BE2C (cell line): ENCODE measurements at regions not wholly inside any gene's neighbourhood (a gene's known extent, or its start where the extent isn't known, plus 50 kb on each side); places are given as distances from the start of the nearest gene placed in this dataset.

Experiments used
- DNase-seq: peaks from one replicate; pipeline ENCODE4 v3.0.0-alpha.2; 2020
- H3K27me3 ChIP-seq: fragments of 250-450 bp; sonication (Bioruptor Pico); 2 replicates; pipeline ENCODE4 v1.5.1; 2020; ENCODE audit warnings: mild to moderate bottlenecking
- H3K36me3 ChIP-seq: fragments of 250-450 bp; sonication (Bioruptor Pico); 2 replicates; pipeline ENCODE4 v1.5.1; 2020; ENCODE audit warnings: mild to moderate bottlenecking
- H3K4me1 ChIP-seq: fragments of 250-450 bp; sonication (Bioruptor Pico); 2 replicates; pipeline ENCODE4 v1.5.1; 2020
- H3K4me3 ChIP-seq: 2 replicates; pipeline ENCODE4 v1.5.1; 2011; ENCODE audit warnings: low read depth, low read length
- H3K9me3 ChIP-seq: fragments of 250-450 bp; sonication (Bioruptor Pico); 2 replicates; pipeline ENCODE4 v1.5.1; 2020
- TF ChIP-seq, protein P1 (sequence below): IDR thresholded peaks from 2 replicates; pipeline ENCODE4 v1.5.1; 2012; ENCODE audit warnings: mild to moderate bottlenecking, low read depth, low read length

DNA sequence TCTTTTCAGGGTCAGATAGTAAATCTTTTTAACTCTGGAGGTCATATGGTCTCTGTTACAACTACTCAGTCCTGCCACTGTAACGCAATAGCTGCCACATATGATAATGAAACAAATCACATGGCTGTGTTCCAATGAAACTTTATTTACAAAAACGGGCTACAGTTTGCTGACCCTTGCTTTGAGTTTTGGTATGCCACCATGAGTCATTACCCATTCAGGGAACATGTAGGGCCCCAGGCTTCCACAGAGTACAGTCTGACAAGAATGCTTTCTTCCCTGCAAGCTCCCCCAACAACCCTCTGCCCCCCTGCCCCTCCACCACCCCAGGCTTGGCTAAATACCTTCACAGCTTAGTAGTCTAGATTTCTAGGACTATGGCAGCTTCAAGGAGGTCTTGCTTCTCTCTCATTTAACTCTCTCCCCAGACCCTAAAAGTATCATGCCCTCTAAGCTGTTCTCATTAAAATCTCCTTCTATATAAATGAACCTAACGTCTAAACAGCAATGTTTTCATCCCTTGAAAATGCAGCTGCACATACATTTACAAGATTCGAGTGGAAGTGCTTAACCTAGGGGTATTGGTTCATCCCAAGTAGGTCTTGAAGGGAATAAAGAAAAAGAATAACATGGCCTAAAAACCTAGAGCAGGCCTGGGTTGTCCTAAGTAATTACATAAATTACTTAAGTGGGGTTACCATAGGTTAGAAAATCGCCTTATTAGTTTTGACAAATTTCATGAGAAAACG lies 117.8 kb upstream of the PRICKLE2 start:
- H3K4me1 ChIP-seq = peaks cover 14% of the 10 kb centered on the region
- TF ChIP-seq, protein P1, sequence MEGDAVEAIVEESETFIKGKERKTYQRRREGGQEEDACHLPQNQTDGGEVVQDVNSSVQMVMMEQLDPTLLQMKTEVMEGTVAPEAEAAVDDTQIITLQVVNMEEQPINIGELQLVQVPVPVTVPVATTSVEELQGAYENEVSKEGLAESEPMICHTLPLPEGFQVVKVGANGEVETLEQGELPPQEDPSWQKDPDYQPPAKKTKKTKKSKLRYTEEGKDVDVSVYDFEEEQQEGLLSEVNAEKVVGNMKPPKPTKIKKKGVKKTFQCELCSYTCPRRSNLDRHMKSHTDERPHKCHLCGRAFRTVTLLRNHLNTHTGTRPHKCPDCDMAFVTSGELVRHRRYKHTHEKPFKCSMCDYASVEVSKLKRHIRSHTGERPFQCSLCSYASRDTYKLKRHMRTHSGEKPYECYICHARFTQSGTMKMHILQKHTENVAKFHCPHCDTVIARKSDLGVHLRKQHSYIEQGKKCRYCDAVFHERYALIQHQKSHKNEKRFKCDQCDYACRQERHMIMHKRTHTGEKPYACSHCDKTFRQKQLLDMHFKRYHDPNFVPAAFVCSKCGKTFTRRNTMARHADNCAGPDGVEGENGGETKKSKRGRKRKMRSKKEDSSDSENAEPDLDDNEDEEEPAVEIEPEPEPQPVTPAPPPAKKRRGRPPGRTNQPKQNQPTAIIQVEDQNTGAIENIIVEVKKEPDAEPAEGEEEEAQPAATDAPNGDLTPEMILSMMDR = no peak
- DNase-seq = no peak
- H3K4me3 ChIP-seq = no peak overlapping the region
- H3K27me3 ChIP-seq = no peaks in the 10 kb centered on the region
- H3K9me3 ChIP-seq = no peaks in the 10 kb centered on the region
- H3K36me3 ChIP-seq = no peaks in the 10 kb centered on the region

GRCh38 chr3:64341296-64341695 lies 116.0 kb upstream of the PRICKLE2 start:
- H3K4me3 ChIP-seq = no peak overlapping the region
- H3K9me3 ChIP-seq = no peaks in the 10 kb centered on the region
- TF ChIP-seq, protein P1 = no peak
- no peaks in the 10 kb centered on the region for H3K27me3 ChIP-seq
- DNase-seq = no peak
- no peaks in the 10 kb centered on the region for H3K36me3 ChIP-seq
- H3K4me1 ChIP-seq = peaks cover 14% of the 10 kb centered on the region

GRCh38 chr3:64340641-64341101 lies 115.4 kb upstream of the PRICKLE2 start:
- TF ChIP-seq, protein P1 = no peak
- Histone ChIP-seq H3K36me3 (no peaks in the 10 kb centered on the region), H3K4me3 (no peak overlapping the region), H3K9me3 (no peaks in the 10 kb centered on the region), H3K27me3 (no peaks in the 10 kb centered on the region), H3K4me1 (peaks cover 14% of the 10 kb centered on the region)
- no peak for DNase-seq

DNA sequence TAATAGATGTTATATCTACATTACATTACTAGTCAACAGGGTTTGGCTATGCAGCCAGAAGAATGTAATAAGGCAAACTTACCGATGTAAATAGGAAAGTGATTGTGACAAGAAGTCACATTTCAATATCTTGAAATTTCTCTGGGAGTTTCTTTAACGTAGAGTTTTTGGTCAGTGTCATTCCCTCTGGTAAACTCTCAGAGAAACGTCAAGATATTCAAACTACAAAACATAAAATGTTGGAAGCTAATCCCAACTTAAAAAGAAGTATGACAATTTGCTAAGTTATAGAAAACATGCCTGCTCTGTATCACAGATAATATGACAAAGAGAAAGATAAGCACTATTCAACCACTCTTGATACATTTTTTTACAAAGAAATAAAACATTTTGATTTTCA lies 111.2 kb upstream of the PRICKLE2 start:
- Histone ChIP-seq H3K27me3 (no peaks in the 10 kb centered on the region), H3K9me3 (no peaks in the 10 kb centered on the region), H3K4me1 (no peaks in the 10 kb centered on the region; the same call in 1 of the 2 replicates), H3K4me3 (no peak overlapping the region), H3K36me3 (no peaks in the 10 kb centered on the region)
- no peak for DNase-seq
- TF ChIP-seq, protein P1 = no peak

GRCh38 chr3:64332459-64333350 lies 107.4 kb upstream of the PRICKLE2 start:
- TF ChIP-seq, protein P1 = no peak

More at GRCh38 chr3:64332459-64333350, 107.4 kb upstream of the PRICKLE2 start:
- H3K4me3 ChIP-seq = no peak overlapping the region
- no peaks in the 10 kb centered on the region for H3K36me3 ChIP-seq
- no peak for DNase-seq
- H3K4me1 ChIP-seq = no peaks in the 10 kb centered on the region
- no peaks in the 10 kb centered on the region for H3K9me3 ChIP-seq
- H3K27me3 ChIP-seq = no peaks in the 10 kb centered on the region
